Cardiac muscle cell (in vitro differentiated cells and primary cell): ENCODE measurements at regions not wholly inside any gene's neighbourhood (a gene's known extent, or its start where the extent isn't known, plus 50 kb on each side); places are given as distances from the start of the nearest gene placed in this dataset.

ENCODE experiments used
- DNase-seq, 2 donors: peaks; one replicate each; pipeline versions ENCODE4 v3.0.0 to v3.0.0-alpha.2; 2010 to 2017; ENCODE audit warnings: low read depth in 1 of 2, low spot score in 1 of 2
- H3K27ac ChIP-seq: fragments of 200-600 bp; sonication (generic); 2 replicates; pipeline ENCODE4 v1.5.1; 2016
- H3K27me3 ChIP-seq: fragments of 200-600 bp; sonication (generic); 2 replicates; pipeline ENCODE4 v1.6.0; 2016; ENCODE audit warnings: control low read depth
- H3K36me3 ChIP-seq: fragments of 200-600 bp; sonication (generic); 2 replicates; pipeline ENCODE4 v1.5.1; 2016; ENCODE audit warnings: control low read depth
- H3K4me1 ChIP-seq: fragments of 200-600 bp; sonication (generic); 2 replicates; pipeline ENCODE4 v1.8.1; 2017; ENCODE audit warnings: low read depth, mild to moderate bottlenecking, mixed run types
- H3K4me3 ChIP-seq: fragments of 200-600 bp; sonication (generic); 2 replicates; pipeline ENCODE4 v1.5.1; 2016; ENCODE audit warnings: mild to moderate bottlenecking
- H3K9me3 ChIP-seq: fragments of 200-600 bp; sonication (generic); 2 replicates; pipeline ENCODE4 v1.5.1; 2017; ENCODE audit warnings: low read depth, mild to moderate bottlenecking, control low read depth
- TF ChIP-seq, protein P1 (sequence below): IDR thresholded peaks from 2 replicates; pipeline ENCODE4 v1.5.1; 2012; ENCODE audit warnings: low read depth, mild to moderate bottlenecking, low read length

DNA sequence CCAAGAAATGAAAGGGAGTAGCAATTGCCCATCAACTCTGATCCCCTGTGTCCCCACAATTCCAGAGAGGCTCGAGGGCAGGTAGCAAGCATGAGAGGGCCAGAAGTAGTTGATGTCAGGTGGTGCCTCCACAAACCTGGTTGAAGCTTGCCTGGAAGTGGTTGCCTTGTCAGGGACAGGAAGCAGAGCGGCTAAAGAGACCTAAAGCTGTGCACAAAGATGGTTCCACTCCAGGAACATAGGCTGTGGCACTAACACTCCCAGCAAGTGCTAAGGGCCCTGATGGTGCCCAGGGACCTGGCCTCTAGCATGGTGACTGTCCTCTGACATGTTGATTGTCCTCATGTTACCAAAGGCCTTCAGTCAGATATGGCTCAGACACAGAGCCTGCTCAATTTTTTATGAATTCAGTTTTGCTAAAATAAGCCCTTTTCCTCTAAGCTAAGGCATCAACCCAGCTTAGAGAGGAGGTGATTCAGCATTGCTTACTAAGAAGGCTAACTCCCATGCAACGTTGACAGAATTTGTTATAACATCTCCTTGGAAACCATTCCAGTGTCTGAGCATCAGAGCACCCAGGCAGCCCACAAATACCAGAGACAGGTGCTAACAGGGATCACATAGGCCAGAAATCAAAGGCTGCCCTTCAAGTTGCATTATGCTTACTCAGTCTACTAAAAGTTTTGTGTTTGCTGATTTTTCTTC, 196.3 kb upstream of the ARHGAP20 start:
- no peaks in the 10 kb centered on the region for H3K4me1 ChIP-seq
- peak in 1 of 2 donors; percentile 69 for DNase-seq
- no peaks in the 10 kb centered on the region for H3K9me3 ChIP-seq
- H3K27ac ChIP-seq, result no peak overlapping the region
- TF ChIP-seq, protein P1, sequence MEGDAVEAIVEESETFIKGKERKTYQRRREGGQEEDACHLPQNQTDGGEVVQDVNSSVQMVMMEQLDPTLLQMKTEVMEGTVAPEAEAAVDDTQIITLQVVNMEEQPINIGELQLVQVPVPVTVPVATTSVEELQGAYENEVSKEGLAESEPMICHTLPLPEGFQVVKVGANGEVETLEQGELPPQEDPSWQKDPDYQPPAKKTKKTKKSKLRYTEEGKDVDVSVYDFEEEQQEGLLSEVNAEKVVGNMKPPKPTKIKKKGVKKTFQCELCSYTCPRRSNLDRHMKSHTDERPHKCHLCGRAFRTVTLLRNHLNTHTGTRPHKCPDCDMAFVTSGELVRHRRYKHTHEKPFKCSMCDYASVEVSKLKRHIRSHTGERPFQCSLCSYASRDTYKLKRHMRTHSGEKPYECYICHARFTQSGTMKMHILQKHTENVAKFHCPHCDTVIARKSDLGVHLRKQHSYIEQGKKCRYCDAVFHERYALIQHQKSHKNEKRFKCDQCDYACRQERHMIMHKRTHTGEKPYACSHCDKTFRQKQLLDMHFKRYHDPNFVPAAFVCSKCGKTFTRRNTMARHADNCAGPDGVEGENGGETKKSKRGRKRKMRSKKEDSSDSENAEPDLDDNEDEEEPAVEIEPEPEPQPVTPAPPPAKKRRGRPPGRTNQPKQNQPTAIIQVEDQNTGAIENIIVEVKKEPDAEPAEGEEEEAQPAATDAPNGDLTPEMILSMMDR, result no peak
- no peak overlapping the region for H3K4me3 ChIP-seq
- H3K36me3 ChIP-seq, result no peaks in the 10 kb centered on the region
- no peaks in the 10 kb centered on the region for H3K27me3 ChIP-seq

DNA sequence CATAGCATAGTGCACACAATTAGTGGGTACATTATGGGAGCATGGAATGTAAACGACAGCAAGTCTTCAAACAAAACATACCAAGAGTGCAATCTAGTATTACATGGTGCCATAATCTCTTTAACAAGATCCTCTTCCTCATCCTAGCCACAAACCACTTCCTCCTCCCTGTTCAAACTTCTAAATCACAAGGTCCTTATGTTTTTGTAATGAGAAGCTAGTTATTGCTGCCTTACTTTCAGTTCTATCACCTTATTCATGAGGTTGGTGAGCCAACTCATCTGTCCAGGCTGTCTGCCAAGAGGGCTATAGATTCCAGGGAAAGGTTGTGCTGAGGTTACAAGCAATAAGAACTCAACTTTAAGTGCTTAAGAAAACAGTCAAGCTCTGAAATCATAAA, 195.4 kb upstream of the ARHGAP20 start:
- DNase-seq, result peak in 1 of 2 donors; percentile 93
- TF ChIP-seq, protein P1, result no peak
- Histone ChIP-seq H3K27ac (no peak overlapping the region), H3K4me3 (no peak overlapping the region), H3K4me1 (no peaks in the 10 kb centered on the region), H3K36me3 (no peaks in the 10 kb centered on the region), H3K27me3 (no peaks in the 10 kb centered on the region), H3K9me3 (no peaks in the 10 kb centered on the region)

DNA sequence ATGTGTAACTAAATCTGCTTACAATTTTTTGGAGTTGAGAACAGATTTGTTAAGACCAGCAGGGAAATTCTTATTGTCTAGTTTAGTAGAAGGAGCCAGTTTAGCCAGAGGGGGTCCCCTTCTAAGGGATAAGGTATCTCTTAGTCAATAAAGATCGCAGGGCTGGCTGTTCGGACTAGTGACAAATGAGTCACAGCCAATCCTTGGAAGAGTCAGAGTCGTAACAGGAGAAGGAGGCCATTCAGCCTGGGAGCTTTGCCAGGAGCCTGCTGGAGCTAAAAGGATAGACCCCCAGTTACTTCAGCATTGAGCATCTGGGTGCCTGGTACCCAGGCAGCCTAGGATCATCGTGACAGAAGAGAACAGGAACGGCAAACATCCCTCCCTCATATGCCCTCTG, 191.6 kb upstream of the ARHGAP20 start:
- Histone ChIP-seq H3K36me3 (no peaks in the 10 kb centered on the region), H3K9me3 (no peaks in the 10 kb centered on the region), H3K4me1 (no peaks in the 10 kb centered on the region), H3K27me3 (no peaks in the 10 kb centered on the region), H3K27ac (no peak overlapping the region), H3K4me3 (no peak overlapping the region)
- peak in 1 of 2 donors; percentile 24 for DNase-seq
- TF ChIP-seq, protein P1, result no peak

DNA sequence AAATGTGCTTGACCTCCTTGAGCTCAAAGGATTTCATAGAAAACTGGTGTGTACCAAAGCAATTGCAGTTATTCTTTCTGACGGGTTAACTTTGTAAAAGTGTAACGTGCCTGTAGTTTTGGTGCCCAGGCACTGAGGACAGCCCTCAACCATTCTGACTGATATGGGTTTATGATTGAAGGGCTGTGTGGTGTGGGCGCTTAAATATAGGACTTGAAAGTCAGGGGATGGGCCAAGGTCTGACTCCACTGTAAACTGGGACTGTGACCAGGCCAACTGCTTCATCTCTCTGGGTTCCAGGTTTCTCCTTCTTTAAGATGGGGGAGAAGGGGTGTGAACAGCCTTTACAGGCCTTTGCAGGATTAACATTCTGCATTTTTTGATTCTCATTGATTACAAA, 191.1 kb upstream of the ARHGAP20 start:
- no peaks in the 10 kb centered on the region for H3K36me3 ChIP-seq
- H3K4me3 ChIP-seq, result no peak overlapping the region
- H3K27me3 ChIP-seq, result no peaks in the 10 kb centered on the region
- TF ChIP-seq, protein P1, result no peak
- no peaks in the 10 kb centered on the region for H3K9me3 ChIP-seq
- no peak overlapping the region for H3K27ac ChIP-seq
- DNase-seq, result no peak
- H3K4me1 ChIP-seq, result no peaks in the 10 kb centered on the region

DNA sequence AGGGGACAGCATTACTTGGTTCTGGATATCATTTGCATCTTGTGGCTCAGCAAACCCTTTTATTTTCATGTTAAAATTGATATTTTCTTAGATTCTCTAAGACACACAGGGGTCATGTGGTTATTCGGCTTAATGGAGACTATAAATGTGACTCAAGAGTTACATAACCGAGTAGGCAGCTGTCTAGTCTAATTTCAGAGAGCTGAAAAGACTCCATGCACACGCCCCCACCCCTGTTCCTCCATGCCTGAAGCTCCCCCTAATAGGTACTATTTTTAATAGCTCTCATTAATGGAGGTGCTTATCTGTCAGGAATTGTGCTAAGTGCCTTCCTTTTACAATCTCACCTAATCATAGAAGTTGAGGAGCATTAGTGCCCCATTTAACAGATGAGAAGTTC, 189.2 kb upstream of the ARHGAP20 start:
- TF ChIP-seq, protein P1, result no peak

More for the DNA sequence above, 189.2 kb upstream of the ARHGAP20 start:
- H3K36me3 ChIP-seq, result no peaks in the 10 kb centered on the region
- no peak overlapping the region for H3K4me3 ChIP-seq
- no peak for DNase-seq
- H3K4me1 ChIP-seq, result no peaks in the 10 kb centered on the region
- no peak overlapping the region for H3K27ac ChIP-seq
- H3K9me3 ChIP-seq, result no peaks in the 10 kb centered on the region
- no peaks in the 10 kb centered on the region for H3K27me3 ChIP-seq
